ENCODE measurements at regions not wholly inside any gene's neighbourhood (a gene's known extent, or its start where the extent isn't known, plus 50 kb on each side); places are given as distances from the start of the nearest gene placed in this dataset.

- no peak for DNase-seq
Measured at GRCh38 chr5:125138266-125138665, 391.8 kb upstream of the ZNF608 start.

- no peak for DNase-seq
Measured at GRCh38 chr5:125139590-125139989, 393.2 kb upstream of the ZNF608 start.

DNA sequence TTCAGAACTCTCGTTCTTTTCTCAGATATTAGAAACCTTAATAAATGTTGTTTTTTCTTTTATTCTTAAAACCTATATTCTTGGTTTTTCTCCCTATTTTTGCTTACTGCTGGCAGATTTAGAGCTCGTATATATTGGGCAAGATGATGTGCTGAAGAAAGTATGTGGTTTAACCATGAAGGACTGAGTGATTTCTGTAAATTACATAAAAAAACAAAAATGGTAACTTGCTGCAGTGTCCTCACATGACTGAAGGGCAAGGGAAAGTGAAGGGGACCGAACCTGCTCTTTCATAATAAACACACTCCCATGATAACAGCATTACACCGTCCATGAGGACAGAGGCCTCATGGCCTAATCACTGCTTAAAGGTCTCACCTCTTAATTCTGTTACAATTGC is 393.8 kb upstream of the ZNF608 start:
- no peak for DNase-seq

DNA sequence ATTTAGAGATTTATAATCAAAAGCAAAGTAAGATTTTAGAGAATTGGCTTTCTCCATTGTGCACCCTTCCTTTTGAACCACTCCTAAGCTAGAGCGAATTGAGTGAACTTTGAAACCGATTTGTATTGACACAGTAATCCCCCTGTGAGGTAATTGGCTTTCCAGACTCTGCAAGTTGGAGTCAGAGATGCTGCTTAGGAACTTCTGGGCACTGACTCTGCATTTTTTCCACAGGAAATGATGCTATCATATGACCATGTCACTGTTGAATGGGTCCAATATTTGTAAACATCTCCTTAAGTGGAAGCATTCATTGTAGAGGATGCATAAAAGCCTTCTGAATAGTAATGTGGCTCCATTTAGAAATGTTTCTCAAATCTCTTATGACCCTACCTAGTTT is 394.4 kb upstream of the ZNF608 start:
- no peak for DNase-seq

DNA sequence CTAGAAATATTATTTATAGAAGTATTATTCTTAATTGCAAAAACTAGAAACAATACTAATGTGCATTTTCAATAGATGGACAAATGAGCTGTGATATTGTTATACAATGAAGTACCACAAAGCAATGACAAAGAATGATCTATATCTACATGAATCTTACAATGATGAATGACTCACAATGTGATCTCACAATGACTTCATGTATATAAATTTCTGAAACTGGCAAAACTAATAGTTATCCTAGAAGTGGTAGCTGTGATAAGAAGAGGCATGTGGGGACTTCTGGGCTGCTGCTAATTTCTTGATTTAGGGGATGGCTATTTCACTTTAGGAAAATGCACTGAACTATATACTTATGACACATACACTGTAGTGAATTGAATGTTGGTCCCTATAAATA is 396.0 kb upstream of the ZNF608 start:
- DNase-seq, result no peak

DNA sequence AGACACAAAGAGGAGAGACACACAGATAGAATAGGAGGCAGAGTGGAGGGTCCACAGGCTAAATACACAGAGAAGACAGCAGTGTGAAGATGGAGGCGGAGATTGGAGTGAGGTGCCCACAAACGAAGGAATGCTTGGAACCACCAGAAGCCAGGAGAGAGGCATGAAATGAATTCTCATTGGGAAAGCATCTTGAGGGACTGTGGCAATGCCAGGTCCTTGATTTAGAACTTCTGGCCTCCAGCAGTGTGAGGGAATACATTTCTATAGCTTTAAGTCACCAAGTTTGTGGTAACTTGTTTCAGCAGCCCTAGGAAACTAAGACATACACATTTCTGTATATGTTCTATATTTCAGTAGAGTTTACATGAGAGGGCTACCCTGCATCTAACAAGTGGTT is 396.6 kb upstream of the ZNF608 start:
- DNase-seq, result no peak

DNA sequence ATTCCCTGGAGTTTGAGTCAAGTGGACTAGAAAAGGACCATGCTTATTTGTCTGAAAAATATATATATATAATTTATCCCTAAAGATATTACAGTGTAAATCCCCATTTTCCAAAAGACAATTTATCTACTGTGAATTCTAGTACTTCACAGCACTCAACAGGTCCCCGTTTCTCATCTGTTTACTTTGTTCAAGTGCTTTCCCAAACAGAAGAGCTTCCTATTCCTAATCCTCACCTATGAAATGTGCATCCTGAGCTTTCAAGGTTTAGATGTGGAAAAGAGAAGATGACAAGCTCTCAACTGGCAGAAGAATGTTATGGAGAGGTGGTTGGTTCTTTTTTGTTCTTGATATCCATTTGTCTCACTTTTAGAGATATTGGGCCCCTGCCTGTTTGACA is 401.6 kb upstream of the ZNF608 start:
- DNase-seq, result no peak

- DNase-seq, result no peak
Measured at GRCh38 chr5:125148706-125149105, 402.3 kb upstream of the ZNF608 start.

DNA sequence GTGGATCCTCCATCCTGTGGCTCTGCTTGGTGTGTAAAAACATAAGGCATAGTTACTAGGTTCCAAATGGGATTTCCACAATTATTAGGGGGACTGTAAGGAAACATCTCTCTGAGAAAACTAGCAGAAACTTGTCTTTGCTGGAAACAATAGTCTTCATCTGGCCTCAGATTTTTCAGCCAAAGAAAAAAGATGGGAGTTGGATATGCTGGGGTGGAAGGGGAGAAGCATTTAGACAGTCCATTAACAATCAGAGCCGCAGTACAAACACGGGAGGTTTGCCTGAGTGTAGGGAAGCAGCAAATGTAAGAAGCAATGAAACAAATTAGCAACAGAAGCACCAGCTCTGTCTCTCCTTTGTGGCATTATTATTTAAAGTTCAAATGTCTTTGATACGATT is 402.7 kb upstream of the ZNF608 start:
- no peak for DNase-seq

DNA sequence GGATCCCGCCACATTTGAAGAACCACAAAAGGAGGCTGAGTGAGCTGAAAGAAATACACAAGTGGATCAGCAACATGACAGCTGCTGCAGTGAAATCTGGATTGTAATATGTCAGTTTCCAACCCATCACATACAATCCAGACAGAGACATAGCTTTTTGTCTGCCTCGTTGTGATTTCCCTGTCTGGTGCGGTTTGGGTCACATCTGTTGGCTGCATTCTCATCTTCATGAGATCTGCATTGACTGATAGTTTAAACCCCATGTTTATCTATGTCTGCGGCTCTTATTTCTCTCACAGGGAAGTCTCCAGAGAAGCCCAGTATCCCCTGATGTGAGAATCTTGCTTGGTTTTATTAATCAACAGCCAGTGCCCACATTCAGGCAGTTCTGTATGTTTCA is 403.1 kb upstream of the ZNF608 start:
- no peak for DNase-seq

- DNase-seq, result no peak
Measured at GRCh38 chr5:125150041-125150669, 403.7 kb upstream of the ZNF608 start.

GRCh38 chr5:125151150-125151900 is 404.9 kb upstream of the ZNF608 start:
- DNase-seq, result no peak

DNA sequence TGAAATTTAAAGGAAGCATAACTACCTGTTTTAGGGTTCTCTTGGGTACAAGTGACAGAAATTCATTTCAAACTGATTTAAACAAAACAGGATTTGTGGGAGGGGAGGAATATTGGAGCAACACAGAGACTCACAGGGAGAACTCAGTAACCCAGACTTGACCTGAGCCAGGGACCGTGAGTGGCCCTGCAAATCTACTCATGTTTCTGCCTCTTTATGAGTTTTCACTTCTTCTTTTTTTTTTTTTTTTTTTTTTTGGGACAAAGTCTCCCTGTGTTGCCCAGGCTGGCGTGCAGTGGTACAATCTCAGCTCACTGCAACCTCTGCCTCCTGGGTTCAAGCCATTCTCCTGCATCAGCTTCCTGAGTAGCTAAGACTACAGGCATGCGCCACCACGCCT is 405.6 kb upstream of the ZNF608 start:
- no peak for DNase-seq

DNA sequence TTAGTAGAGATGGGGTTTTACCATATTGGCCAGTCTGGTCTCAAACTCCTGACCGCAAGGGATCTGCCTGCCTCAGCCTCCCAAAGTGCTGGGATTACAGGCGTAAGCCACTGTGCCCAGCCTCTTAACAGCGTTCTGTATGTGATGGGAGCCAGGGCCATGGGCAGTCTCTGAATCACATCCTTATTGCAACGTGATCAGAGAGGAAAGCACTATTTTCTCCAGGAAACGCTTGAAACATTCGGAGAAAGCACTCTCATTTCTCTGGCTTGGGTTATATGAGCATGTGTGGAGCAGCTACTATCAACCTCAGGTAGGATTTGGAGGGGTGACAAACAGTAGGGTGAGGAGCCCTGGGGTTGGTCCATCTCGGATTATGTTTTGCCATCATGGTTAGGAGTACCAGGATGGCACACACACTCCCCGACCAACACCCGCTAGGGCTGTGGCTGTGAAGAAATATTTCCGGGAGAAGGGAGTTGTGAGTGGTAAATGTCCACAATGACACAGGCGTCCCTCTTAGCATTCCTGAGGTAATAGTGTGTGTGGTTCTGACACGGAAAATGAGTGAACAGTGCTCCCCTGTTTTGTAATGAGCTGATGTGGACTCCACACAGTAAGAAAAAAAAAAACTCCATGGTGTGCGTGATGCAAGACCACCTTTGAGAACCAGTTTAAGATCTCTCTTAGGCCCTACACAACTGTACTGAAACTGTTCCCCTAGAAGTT is 406.2 kb upstream of the ZNF608 start:
- DNase-seq, result no peak

DNA sequence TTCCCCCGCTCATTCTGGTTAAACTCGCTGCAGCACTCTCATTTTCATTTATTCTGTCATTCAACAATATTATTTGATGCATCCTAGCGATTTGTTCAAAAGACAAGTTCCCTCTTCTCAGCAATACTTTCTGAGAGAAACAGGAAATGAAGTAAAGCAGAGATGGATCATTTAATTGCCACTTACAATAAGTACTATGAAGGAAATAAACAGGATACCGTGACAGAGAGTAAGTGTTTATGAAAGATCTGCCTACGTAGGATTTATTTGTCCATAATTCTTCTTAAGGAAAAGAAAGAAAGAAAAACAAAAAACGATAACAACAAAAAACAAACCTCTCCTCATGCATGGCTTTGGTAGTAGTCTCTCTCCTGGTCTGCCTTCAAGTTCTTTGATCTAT is 406.8 kb upstream of the ZNF608 start:
- no peak for DNase-seq

GRCh38 chr5:125154301-125155110 is 408.1 kb upstream of the ZNF608 start:
- no peak for DNase-seq

- no peak for DNase-seq
Measured at GRCh38 chr5:125160787-125161502, 414.5 kb upstream of the ZNF608 start.

DNA sequence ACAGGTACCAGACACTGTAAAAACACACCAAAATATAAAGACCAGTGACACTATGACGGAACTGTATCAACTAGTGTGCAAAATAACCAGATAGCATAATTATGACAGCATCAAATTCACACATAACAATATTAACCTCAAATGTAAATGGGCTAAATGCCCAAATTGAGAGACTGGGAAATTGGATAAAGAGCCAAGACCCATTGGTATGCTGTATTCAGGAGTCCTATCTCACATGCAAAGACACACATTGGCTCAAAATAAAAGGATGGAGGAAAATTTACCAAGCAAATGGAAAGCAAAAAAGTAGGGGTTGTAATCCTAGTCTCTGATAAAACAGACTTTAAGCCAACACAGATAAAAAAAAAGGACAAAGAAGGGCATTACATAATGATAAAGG is 416.3 kb upstream of the ZNF608 start:
- DNase-seq, result no peak

- no peak for DNase-seq
Measured at GRCh38 chr5:125169396-125169795, 423.0 kb upstream of the ZNF608 start.

DNA sequence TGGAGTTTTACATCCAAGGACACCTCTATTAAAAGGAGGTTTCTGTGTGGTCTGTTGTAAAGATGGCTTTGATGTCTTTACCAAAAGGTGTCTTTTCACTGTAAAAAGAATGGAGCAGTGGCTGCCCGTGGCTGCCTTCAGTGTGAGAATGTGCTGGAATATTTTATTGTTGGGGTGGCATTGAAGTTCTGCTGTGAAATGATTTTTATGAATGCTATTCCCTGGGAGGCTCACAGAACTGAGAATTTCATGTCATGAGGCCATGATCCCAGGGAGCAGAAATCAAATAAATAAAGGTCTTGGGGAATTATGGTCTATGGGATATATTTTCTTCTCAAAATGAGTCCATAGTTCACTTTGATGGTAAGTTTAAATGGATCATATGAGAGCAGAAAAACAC is 425.2 kb upstream of the ZNF608 start:
- DNase-seq, result no peak

DNA sequence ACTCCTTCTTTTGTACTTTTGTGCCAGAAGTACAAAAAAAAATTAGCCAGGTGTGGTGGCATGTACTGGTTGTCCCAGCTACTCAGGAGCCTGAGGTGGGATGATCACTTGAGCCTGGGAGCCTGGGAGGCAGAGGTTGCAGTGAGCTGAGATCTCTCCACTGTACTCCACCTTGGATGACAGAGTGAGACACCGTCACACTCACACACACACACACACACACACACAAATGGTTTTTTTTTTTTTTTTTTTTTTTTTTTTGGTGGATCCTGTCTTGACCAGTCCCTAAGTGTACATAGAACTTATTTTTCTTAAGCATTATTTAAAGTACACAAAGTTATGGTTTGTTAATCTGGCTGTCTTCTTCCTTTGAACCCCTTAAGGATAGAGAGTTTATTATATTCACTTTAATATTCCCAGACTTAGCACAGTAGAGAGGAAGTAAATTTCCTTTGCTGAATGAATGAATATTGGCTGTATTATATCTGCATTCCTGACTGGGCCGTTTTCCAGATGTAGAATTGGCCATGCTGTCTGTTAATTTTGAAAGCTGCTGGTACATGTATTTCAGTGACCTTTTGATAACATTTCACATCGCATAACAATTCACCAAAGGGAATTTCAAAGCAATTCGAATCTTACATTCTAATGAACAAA is 429.0 kb upstream of the ZNF608 start:
- DNase-seq, result no peak

Data from renal pelvis (tissue), 1 donor.